ENCODE measurements at regions not wholly inside any gene's neighbourhood (a gene's known extent, or its start where the extent isn't known, plus 50 kb on each side); places are given as distances from the start of the nearest gene placed in this dataset.

DNA sequence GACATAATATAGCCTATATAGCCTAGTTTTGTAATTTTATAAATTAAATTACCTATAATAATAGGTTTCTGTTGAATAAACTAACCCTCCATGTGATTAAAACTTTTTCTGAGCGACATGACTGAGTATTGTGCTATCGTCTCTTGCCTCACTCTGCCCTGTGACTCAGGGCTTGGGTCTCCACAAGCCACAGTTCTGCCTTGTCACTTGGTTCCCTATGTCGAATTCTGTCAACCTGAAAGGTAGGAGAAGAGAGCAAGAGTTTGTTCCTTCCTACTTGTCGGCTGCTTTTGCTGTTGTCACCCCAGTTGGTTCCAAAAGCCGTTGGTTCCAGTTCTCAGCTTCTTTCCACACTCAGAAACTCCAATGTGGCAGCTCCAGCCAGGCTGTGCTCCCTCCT, 285.9 kb downstream of the PSAT1 start:
- TF ChIP-seq, protein P1, sequence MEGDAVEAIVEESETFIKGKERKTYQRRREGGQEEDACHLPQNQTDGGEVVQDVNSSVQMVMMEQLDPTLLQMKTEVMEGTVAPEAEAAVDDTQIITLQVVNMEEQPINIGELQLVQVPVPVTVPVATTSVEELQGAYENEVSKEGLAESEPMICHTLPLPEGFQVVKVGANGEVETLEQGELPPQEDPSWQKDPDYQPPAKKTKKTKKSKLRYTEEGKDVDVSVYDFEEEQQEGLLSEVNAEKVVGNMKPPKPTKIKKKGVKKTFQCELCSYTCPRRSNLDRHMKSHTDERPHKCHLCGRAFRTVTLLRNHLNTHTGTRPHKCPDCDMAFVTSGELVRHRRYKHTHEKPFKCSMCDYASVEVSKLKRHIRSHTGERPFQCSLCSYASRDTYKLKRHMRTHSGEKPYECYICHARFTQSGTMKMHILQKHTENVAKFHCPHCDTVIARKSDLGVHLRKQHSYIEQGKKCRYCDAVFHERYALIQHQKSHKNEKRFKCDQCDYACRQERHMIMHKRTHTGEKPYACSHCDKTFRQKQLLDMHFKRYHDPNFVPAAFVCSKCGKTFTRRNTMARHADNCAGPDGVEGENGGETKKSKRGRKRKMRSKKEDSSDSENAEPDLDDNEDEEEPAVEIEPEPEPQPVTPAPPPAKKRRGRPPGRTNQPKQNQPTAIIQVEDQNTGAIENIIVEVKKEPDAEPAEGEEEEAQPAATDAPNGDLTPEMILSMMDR (IDR thresholded peaks at IDR 0.05; ENCODE audit: borderline replicate concordance, control extremely low read depth, extremely low read depth, insufficient read depth, missing control alignments): no peak
- in situ Hi-C loops (cut with MboI; ENCODE audit: low sequenced_read_pairs, unreplicated experiment): no loop called here
- no peak for DNase-seq (ENCODE audit: low spot score)

DNA sequence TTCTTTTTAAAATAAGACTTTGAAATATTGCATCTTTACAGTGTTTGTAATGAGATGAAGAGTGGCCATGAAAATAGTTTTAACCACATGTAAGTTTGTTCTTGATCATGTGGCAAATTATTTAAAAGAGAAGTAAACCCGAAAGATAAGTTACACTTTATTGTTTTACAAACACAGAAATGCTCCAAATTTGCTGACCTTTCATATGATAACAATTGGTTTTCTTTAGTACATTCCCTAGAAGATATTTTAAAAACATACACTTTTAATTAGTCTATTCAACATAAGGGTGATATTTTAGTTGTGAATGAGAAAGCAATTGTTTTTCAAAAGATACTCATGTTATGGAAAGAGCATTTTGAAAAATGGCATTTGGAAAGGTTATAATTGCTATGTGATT, 287.7 kb downstream of the PSAT1 start:
- in situ Hi-C loops (cut with MboI; ENCODE audit: low sequenced_read_pairs, unreplicated experiment): no loop called here
- TF ChIP-seq, protein P1 (IDR thresholded peaks at IDR 0.05; ENCODE audit: borderline replicate concordance, control extremely low read depth, extremely low read depth, insufficient read depth, missing control alignments): no peak
- no peak for DNase-seq (ENCODE audit: low spot score)

DNA sequence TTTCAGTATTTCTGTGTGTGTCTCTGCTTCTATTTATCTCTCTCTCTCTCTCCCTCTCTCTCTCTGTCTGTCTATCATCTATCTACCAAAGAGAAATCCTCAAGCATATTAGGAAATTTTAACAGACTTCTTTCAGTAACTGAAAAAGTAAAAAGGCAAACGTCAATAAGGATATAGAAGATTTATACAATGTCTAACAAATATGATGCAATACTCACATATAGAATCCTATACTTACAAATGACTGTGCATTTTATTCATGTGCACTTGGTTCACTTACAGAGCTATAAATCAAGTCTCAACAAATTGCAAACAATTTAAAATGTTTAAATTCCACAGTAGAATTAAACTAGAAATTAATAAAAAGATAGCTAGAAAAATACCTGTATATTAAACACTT, 289.0 kb downstream of the PSAT1 start:
- no peak for DNase-seq (ENCODE audit: low spot score)
- TF ChIP-seq, protein P1 (IDR thresholded peaks at IDR 0.05; ENCODE audit: borderline replicate concordance, control extremely low read depth, extremely low read depth, insufficient read depth, missing control alignments): no peak
- in situ Hi-C loops (cut with MboI; ENCODE audit: low sequenced_read_pairs, unreplicated experiment): no loop called here

DNA sequence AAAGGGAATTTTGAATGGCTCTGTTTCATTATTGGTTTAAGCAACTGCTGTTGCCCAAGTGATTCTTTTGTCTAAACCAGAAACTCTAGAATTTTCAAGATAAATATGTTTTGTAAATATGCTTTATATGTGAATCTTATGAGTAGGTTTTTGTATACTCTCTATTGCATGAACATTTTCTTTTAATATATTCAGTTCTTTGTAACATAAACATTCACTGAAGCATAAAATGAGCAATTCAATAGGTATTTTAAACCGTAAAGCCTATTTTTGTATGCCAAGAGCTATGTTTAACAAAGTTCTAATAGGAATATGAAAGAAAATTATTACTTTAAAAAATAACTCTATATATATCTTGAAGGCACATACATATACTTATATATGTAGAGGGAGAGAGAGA, 293.1 kb downstream of the PSAT1 start:
- in situ Hi-C loops (cut with MboI; ENCODE audit: low sequenced_read_pairs, unreplicated experiment): no loop called here

DNA sequence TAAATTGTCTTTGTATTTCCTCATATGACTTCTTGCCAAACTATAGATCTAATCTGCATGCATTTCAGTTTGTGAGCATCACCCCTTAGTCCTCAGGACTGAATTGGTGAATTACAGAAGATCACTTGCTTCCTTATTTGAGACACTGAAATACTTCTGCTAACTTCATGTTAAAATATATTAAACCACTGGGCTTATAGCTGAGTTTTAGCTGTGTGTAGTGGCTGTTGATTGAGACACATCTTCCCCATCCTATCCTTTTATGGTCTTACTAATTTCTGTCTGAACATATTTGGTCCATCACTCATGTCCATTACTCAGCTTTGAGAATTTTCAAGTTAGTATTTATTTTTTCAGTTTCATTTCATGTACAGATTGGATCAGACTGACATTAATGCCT, 295.9 kb downstream of the PSAT1 start:
- TF ChIP-seq, protein P1 (IDR thresholded peaks at IDR 0.05; ENCODE audit: borderline replicate concordance, control extremely low read depth, extremely low read depth, insufficient read depth, missing control alignments): no peak
- in situ Hi-C loops (cut with MboI; ENCODE audit: low sequenced_read_pairs, unreplicated experiment): no loop called here
- no peak for DNase-seq (ENCODE audit: low spot score)

More for the DNA sequence above, 293.1 kb downstream of the PSAT1 start:
- TF ChIP-seq, protein P1 (IDR thresholded peaks at IDR 0.05; ENCODE audit: borderline replicate concordance, control extremely low read depth, extremely low read depth, insufficient read depth, missing control alignments): no peak
- no peak for DNase-seq (ENCODE audit: low spot score)

DNA sequence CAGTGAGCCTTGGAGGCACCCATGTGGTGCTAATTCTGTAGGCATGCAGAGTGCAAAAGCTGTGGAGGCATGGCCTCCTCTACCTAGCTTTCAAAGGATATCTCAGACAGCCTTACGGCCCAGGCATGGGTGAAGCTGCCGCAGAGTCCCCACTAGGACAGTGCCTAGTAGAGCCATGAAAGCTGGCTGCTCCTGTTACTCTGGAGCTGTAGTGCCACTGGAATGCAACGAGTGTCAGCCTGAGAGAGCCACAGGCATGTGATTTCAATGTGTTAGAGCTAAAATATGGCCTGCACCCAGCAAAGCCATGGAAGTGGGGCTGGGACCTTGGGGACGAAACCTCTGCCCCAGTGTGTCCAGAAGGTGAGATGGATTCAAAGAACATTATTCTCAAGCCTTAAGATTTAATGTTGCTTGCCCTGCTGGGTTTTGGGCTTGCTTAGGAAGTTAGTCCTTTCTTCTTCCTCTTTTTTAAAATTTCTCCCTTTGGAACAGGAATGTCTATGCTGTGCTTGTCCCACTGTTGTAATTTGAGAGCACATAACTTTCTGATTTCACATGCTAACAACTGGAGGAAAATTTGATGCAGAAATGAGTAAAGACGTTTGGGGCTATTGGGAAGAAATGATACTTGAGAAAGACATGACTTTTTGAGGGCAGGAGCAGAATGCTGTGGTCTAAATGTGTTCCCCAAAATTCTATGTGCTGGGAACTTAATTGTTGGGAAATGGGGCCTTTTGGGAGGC, 298.4 kb downstream of the PSAT1 start:
- TF ChIP-seq, protein P1 (IDR thresholded peaks at IDR 0.05; ENCODE audit: borderline replicate concordance, control extremely low read depth, extremely low read depth, insufficient read depth, missing control alignments): no peak
- no peak for DNase-seq (ENCODE audit: low spot score)
- in situ Hi-C loops (cut with MboI; ENCODE audit: low sequenced_read_pairs, unreplicated experiment): no loop called here
